ENCODE measurements at regions not wholly inside any gene's neighbourhood (a gene's known extent, or its start where the extent isn't known, plus 50 kb on each side); places are given as distances from the start of the nearest gene placed in this dataset.
"Not testable (repeated sequence)": the region's sequence is repeated elsewhere in the genome, so short reads cannot be mapped to it uniquely, and the experiment has no call there.

DNA sequence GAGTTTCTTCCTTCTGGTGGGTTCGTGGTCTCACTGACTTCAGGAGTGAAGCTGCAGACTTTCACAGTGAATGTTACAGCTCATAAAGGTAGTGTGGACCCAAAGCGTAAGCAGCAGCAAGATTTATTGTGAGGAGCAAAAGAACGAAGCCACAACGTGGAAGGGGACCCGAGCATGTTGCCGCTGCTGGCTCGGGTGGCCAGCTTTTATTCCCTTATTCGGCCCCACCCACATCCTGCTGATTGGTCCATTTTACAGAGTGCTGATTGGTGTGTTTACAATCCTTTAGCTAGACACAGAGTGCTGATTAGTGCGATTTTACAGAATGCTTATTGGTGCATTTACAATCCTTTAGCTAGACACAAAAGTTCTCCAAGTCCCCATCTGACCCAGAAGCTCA lies 80.6 kb upstream of the SEL1L start:
- not testable (repeated sequence) for TF ChIP-seq FOXK2 (IDR thresholded peaks at IDR 0.05); HDGF (IDR thresholded peaks at IDR 0.05; ENCODE audit: borderline replicate concordance); SP1 (IDR thresholded peaks at IDR 0.05); SUZ12 (IDR thresholded peaks at IDR 0.05); FOXA1 (IDR thresholded peaks at IDR 0.05); LEF1 (IDR thresholded peaks at IDR 0.05; ENCODE audit: borderline replicate concordance); TARDBP (IDR thresholded peaks at IDR 0.05); PKNOX1 (IDR thresholded peaks at IDR 0.05); BHLHE40 (IDR thresholded peaks at IDR 0.05; ENCODE audit: borderline replicate concordance)
